Heart right ventricle (tissue), 16 donors: ENCODE measurements at regions not wholly inside any gene's neighbourhood (a gene's known extent, or its start where the extent isn't known, plus 50 kb on each side); places are given as distances from the start of the nearest gene placed in this dataset.
A peak's percentile ranks its signal among the peaks of the same experiment; 100 is the strongest.

Experiments used
- ATAC-seq, 8 donors: fragments of 200-7000 bp; cut with Tn5 transposase; one replicate each; pipeline ENCODE4 v1.9.1; 2020; ENCODE audit warnings: mild to moderate bottlenecking in 8 of 8, moderate library complexity in 8 of 8, moderate number of reproducible peaks in 1 of 8
- DNase-seq, 2 donors: peaks; one replicate each; pipeline ENCODE4 v3.0.0-alpha.2; 2020
- H3K27ac ChIP-seq, 10 donors: fragments of 200-600 bp; sonication (generic) in 2 of 10; one replicate each; pipeline versions ENCODE4 v1.5.0 to v1.8.0; 2020 to 2022; ENCODE audit warnings: mild to moderate bottlenecking in 3 of 10
- H3K27me3 ChIP-seq, 7 donors: fragments of 200-600 bp; one replicate each; pipeline ENCODE4 v1.8.0; 2021 to 2022; ENCODE audit warnings: mild to moderate bottlenecking in 2 of 7
- H3K36me3 ChIP-seq, 9 donors: fragments of 200-600 bp; sonication (generic) in 1 of 9; one replicate each; pipeline versions ENCODE4 v1.5.0 to v1.8.0; 2020 to 2022; ENCODE audit warnings: mild to moderate bottlenecking in 2 of 9
- H3K4me1 ChIP-seq, 9 donors: fragments of 200-600 bp; sonication (generic) in 1 of 9; one replicate each; pipeline versions ENCODE4 v1.5.0 to v1.8.0; 2020 to 2022; ENCODE audit warnings: mild to moderate bottlenecking in 4 of 9
- H3K4me3 ChIP-seq, 10 donors: fragments of 200-600 bp; sonication (generic) in 2 of 10; one replicate each; pipeline versions ENCODE4 v1.5.0 to v1.8.0; 2020 to 2022; ENCODE audit warnings: mild to moderate bottlenecking in 7 of 10, moderate library complexity in 2 of 10
- H3K9me3 ChIP-seq, 11 donors: fragments of 200-600 bp in 10 of 11; sonication (generic) in 2 of 11; one replicate each; pipeline versions ENCODE4 v1.5.0 to v1.8.0; 2013 to 2022; ENCODE audit warnings: mild to moderate bottlenecking in 2 of 11, control low read depth in 1 of 11, moderate library complexity in 1 of 11
- CTCF ChIP-seq, 9 donors: fragments of 200-600 bp; sonication (generic) in 2 of 9; IDR thresholded peaks; one replicate each; pipeline versions ENCODE4 v1.5.0 to v1.8.0; 2021 to 2022; ENCODE audit warnings: antibody characterized with exemption in 9 of 9, mild to moderate bottlenecking in 5 of 9, moderate library complexity in 1 of 9
- WGBS, 2 donors: extraction: QIAGEN DNeasy Blood & Tissue Kit; methylation state at CpG; one replicate each; pipeline ENCODE4 v1.1.7; 2013; ENCODE audit warnings: inconsistent platforms in 1 of 2; 5-methylcytosine and 5-hydroxymethylcytosine counted together
- intact Hi-C, 10 donors: fragments of 100-400 bp; cut with DNase I; formaldehyde crosslinking; loops; one replicate each; pipeline versions ENCODE4 v1.11.1 to v1.14.2; 2022
- donor health status: Arrhythmogenic right ventricular cardiomyopathy.
- donor health status: ischemic (EF 13 %, LVEDD 7.1; RV severe dilation, severe dysfunction).
- donor health status: healthy with polysubstance abuse.
- donor health status: DM: no; HTN: yes; CAD: no.
- donor health status: DM: no; HTN: no; CAD: no.
- donor health status: ischemic (EF 25% LVEDD 6.9; RV normal size, moderate dysfunction).
- donor health status: ischemic (EF 25% LVEDD 5.7; RV mildly dilated, moderate dysfunction).
- donor health status: healthy.
- donor health status: DM: yes; HTN: yes; CAD: no.
- donor health status: Ischemic cardiomyopathy.
- donor health status: ischemic (EF 35%, LVEDD 5.7; RV mildly dilated, moderate dysfunction).
- donor health status: nonischemic (EF 11% LVEDD 7.7; RV severe dilation, severe dysfunction).
- donor health status: DM: yes; HTN: yes; CAD: no.
- donor health status: PGD.
- donor health status: ischemic (EF 29% LVEDD 5.4; RV normal size, mild dysfunction).
- donor health status: nonischemic (EF 23%, LVEDD 6.1; RV moderate dilation, normal function).

DNA sequence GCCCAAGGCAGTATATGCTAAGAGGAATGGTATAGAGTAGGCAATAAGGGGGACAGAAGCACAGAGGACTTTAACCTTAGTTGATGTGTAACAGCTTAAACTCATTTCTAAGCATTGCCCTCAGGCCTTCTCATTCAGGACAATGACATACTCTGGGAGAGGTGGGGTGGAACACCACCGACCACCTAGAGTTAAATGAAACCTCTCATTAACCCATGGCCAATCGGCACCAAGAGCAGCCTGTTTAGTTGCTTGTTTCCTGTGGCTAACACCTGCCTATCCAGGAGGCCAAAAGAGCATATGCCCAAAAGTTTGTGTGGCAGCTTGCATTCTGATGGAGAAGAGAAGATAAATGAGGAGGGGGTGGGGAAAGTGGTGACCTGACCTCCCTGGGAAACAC lies 50.0 kb downstream of the PABIR2 start:
- intact Hi-C loops = loop anchor here in 1 of 10 donors (5.0 kb wide), 1 partner anchor 215 kb away; no protein-coding TSS in a partner anchor
- no peak overlapping the region for H3K4me3 ChIP-seq
- peaks cover 0 to 32% (median 0%) of the 10 kb centered on the region in 7 donors for H3K27me3 ChIP-seq
- no peak for TF ChIP-seq CTCF (IDR thresholded peaks at IDR 0.05)
- H3K27ac ChIP-seq = no peak overlapping the region
- H3K4me1 ChIP-seq = peaks cover 0 to 4% (median 0%) of the 10 kb centered on the region in 9 donors
- WGBS, 2 donors = 75 to 81% methylated on average over 2 of the region's 2 CpGs
- ATAC-seq = no peak
- DNase-seq = no peak
- H3K36me3 ChIP-seq = no peaks in the 10 kb centered on the region
- H3K9me3 ChIP-seq = no peaks in the 10 kb centered on the region

GRCh38 chrX:134746410-134746785 lies 50.6 kb downstream of the PABIR2 start:
- H3K27ac ChIP-seq = no peak overlapping the region
- ATAC-seq (no peak), DNase-seq (no peak)
- peaks cover 0 to 26% (median 0%) of the 10 kb centered on the region in 7 donors for H3K27me3 ChIP-seq
- intact Hi-C loops = loop anchor here in 1 of 10 donors (5.0 kb wide), 1 partner anchor 214 kb away; no protein-coding TSS in a partner anchor
- peaks cover 0 to 4% (median 0%) of the 10 kb centered on the region in 9 donors for H3K4me1 ChIP-seq
- no peak overlapping the region for H3K4me3 ChIP-seq
- H3K36me3 ChIP-seq = no peaks in the 10 kb centered on the region
- H3K9me3 ChIP-seq = no peaks in the 10 kb centered on the region
- WGBS, 2 donors = 91 to 98% methylated on average over 3 of the region's 3 CpGs
- no peak for TF ChIP-seq CTCF (IDR thresholded peaks at IDR 0.05)

DNA sequence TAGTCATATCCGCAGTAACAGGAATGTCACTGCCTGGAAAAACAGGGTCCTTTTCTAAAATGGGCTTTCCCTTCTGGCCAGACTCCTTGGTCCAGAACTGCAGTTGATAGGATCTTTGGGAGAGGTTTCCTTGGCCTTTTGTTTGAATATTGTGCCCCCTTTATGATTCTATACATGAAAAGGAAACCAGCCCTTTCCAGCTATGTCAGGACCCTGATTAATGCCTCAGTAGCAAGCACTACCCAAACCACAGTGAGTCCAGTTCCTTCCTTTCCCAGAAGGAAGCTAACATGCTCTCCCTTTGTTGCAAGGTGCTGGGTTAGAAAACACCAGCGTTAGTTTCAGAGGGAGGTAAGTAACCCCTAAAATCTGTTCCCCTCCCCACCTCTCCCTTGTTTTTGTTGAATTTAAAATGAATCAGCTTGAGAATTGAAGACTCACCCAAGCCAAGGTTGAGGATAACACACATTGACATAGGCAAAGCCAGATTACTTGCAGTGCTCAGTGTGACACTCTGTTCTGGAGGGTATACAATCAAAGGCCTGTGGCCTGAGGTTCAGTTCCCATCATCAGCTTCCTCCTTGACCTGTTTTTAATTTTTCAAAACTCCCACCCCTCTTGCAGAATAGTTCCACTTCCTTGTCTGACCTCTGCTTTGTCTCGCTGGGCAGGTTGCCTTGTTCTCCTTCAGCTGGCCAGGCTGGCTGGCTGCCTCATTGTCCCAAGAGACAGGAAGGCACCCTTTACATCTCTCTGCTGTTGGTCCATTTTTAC lies 51.2 kb downstream of the PABIR2 start:
- DNase-seq = no peak
- intact Hi-C loops = loop anchor here in 1 of 10 donors (5.0 kb wide), 1 partner anchor 214 kb away; no protein-coding TSS in a partner anchor
- no peak for ATAC-seq
- no peaks in the 10 kb centered on the region for H3K9me3 ChIP-seq
- 68 to 69% methylated on average over 3 of the region's 3 CpGs for WGBS, 2 donors
- TF ChIP-seq CTCF (IDR thresholded peaks at IDR 0.05) = no peak
- peaks cover 0 to 21% (median 0%) of the 10 kb centered on the region in 7 donors for H3K27me3 ChIP-seq
- H3K4me3 ChIP-seq = no peak overlapping the region
- no peaks in the 10 kb centered on the region for H3K36me3 ChIP-seq
- H3K4me1 ChIP-seq = peaks cover 0 to 4% (median 0%) of the 10 kb centered on the region in 9 donors
- no peak overlapping the region for H3K27ac ChIP-seq

- H3K4me3 ChIP-seq = no peak overlapping the region
- intact Hi-C loops = no loop called here
- H3K27me3 ChIP-seq = peaks cover 0 to 10% (median 0%) of the 10 kb centered on the region in 7 donors
- H3K9me3 ChIP-seq = no peaks in the 10 kb centered on the region
- no peak for TF ChIP-seq CTCF (IDR thresholded peaks at IDR 0.05)
- H3K4me1 ChIP-seq = peaks cover 0 to 4% (median 0%) of the 10 kb centered on the region in 9 donors
- H3K27ac ChIP-seq = peak overlapping the region in 1 of 10 donors; percentile 15
- WGBS, 2 donors = 71 to 81% methylated on average over 1 of the region's 1 CpG
- DNase-seq (no peak), ATAC-seq (no peak)
- H3K36me3 ChIP-seq = no peaks in the 10 kb centered on the region
Measured at GRCh38 chrX:134743091-134743490, 53.9 kb downstream of the PABIR2 start.
